ENCODE measurements at regions not wholly inside any gene's neighbourhood (a gene's known extent, or its start where the extent isn't known, plus 50 kb on each side); places are given as distances from the start of the nearest gene placed in this dataset.

GRCh38 chr18:1052301-1052700 is 147.6 kb downstream of the ADCYAP1 start:
- TF ChIP-seq, protein P1, sequence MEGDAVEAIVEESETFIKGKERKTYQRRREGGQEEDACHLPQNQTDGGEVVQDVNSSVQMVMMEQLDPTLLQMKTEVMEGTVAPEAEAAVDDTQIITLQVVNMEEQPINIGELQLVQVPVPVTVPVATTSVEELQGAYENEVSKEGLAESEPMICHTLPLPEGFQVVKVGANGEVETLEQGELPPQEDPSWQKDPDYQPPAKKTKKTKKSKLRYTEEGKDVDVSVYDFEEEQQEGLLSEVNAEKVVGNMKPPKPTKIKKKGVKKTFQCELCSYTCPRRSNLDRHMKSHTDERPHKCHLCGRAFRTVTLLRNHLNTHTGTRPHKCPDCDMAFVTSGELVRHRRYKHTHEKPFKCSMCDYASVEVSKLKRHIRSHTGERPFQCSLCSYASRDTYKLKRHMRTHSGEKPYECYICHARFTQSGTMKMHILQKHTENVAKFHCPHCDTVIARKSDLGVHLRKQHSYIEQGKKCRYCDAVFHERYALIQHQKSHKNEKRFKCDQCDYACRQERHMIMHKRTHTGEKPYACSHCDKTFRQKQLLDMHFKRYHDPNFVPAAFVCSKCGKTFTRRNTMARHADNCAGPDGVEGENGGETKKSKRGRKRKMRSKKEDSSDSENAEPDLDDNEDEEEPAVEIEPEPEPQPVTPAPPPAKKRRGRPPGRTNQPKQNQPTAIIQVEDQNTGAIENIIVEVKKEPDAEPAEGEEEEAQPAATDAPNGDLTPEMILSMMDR (IDR thresholded peaks at IDR 0.05), result no peak
- TF ChIP-seq ZFX (IDR thresholded peaks at IDR 0.05; ENCODE audit: borderline replicate concordance), result no peak

All from 22Rv1 (cell line).